CD14-positive monocyte (primary cell): ENCODE measurements at regions not wholly inside any gene's neighbourhood (a gene's known extent, or its start where the extent isn't known, plus 50 kb on each side); places are given as distances from the start of the nearest gene placed in this dataset.

Source experiments
- DNase-seq, 3 donors: peaks; one replicate each; pipeline ENCODE4 v3.0.0-alpha.2; 2011 to 2022
- H2AFZ ChIP-seq: 2 replicates; pipeline ENCODE4 v1.6.0; 2012; ENCODE audit warnings: mild to moderate bottlenecking, low read depth, low read length, inconsistent platforms; ENCODE audit not compliant: insufficient read depth, poor library complexity, severe bottlenecking
- H3K27ac ChIP-seq, 2 donors: 1 replicate in 1 of 2; 2 replicates in 1 of 2; pipeline ENCODE4 v1.5.1; 2012 to 2013; ENCODE audit warnings: low read length in 2 of 2, control low read depth in 1 of 2, inconsistent platforms in 1 of 2, low read depth in 1 of 2, mild to moderate bottlenecking in 1 of 2
- H3K27me3 ChIP-seq, 2 donors: one replicate each; pipeline versions ENCODE4 v1.6.0 to v1.6.1; 2011 to 2013; ENCODE audit warnings: low read length in 2 of 2; ENCODE audit not compliant: control insufficient read depth in 2 of 2, insufficient read depth in 2 of 2
- H3K36me3 ChIP-seq, 2 donors: replicated peaks in 1 of 2; 1 replicate in 1 of 2; 2 replicates in 1 of 2; pipeline versions ENCODE4 v1.5.1 to v1.6.1; 2012 to 2013; ENCODE audit warnings: low read length in 2 of 2, control low read depth in 1 of 2, inconsistent platforms in 1 of 2, mild to moderate bottlenecking in 1 of 2; ENCODE audit not compliant: insufficient read depth in 2 of 2, control insufficient read depth in 1 of 2
- H3K4me1 ChIP-seq, 2 donors: 1 replicate in 1 of 2; 2 replicates in 1 of 2; pipeline versions ENCODE4 v1.5.1 to v1.6.1; 2012 to 2013; ENCODE audit warnings: low read length in 2 of 2, control low read depth in 1 of 2, inconsistent platforms in 1 of 2, mild to moderate bottlenecking in 1 of 2, moderate library complexity in 1 of 2; ENCODE audit not compliant: insufficient read depth in 2 of 2, control insufficient read depth in 1 of 2
- H3K4me2 ChIP-seq: replicated peaks from 2 replicates; pipeline ENCODE3; 2012; ENCODE audit warnings: low read length, moderate library complexity, mild to moderate bottlenecking; ENCODE audit not compliant: poor library complexity, severe bottlenecking; ENCODE audit errors: extremely low read depth
- H3K4me3 ChIP-seq, 3 experiments: fragments of 200-600 bp in 1 of 3; sonication (generic) in 1 of 3; replicated peaks in 1 of 3; 1 replicate in 2 of 3; 2 replicates in 1 of 3; pipeline ENCODE4 v1.5.1; 2011 to 2013; ENCODE audit warnings: low read length in 3 of 3, mild to moderate bottlenecking in 3 of 3, control low read depth in 2 of 3, low read depth in 2 of 3, inconsistent platforms in 1 of 3, moderate library complexity in 1 of 3
- H3K79me2 ChIP-seq: 2 replicates; pipeline ENCODE4 v1.6.0; 2012; ENCODE audit warnings: mild to moderate bottlenecking, control low read depth, inconsistent platforms, low read length, moderate library complexity; ENCODE audit not compliant: insufficient read depth
- H3K9ac ChIP-seq: 2 replicates; pipeline ENCODE4 v1.6.0; 2017; ENCODE audit warnings: low read length, mild to moderate bottlenecking; ENCODE audit not compliant: insufficient read depth, poor library complexity, severe bottlenecking
- H3K9me3 ChIP-seq, 2 donors: replicated peaks in 1 of 2; 1 replicate in 1 of 2; 2 replicates in 1 of 2; pipeline versions ENCODE4 v1.5.1 to v1.6.1; 2012 to 2013; ENCODE audit warnings: low read length in 2 of 2, control low read depth in 1 of 2; ENCODE audit not compliant: control insufficient read depth in 1 of 2, insufficient read depth in 1 of 2
- H4K20me1 ChIP-seq: 2 replicates; pipeline ENCODE4 v1.6.0; 2012; ENCODE audit warnings: mild to moderate bottlenecking, low read length, control low read depth, moderate library complexity; ENCODE audit not compliant: insufficient read depth
- H3K27ac Mint-ChIP-seq, 7 donors: one replicate each; pipeline ENCODE4 v1.8.0; 2020; ENCODE audit warnings: mild to moderate bottlenecking in 7 of 7, mixed read lengths in 7 of 7, moderate library complexity in 6 of 7, inconsistent platforms in 2 of 7
- H3K27me3 Mint-ChIP-seq, 3 donors: one replicate each; pipeline ENCODE4 v1.8.0; 2021 to 2022; ENCODE audit warnings: low read depth in 3 of 3, mild to moderate bottlenecking in 3 of 3, mixed read lengths in 3 of 3, moderate library complexity in 3 of 3, inconsistent platforms in 1 of 3
- H3K36me3 Mint-ChIP-seq, 2 donors: one replicate each; pipeline ENCODE4 v1.8.0; 2020; ENCODE audit warnings: mixed read lengths in 2 of 2, inconsistent platforms in 1 of 2, mild to moderate bottlenecking in 1 of 2
- H3K4me1 Mint-ChIP-seq: one replicate; pipeline ENCODE4 v1.8.0; 2020; ENCODE audit warnings: mild to moderate bottlenecking, mixed read lengths
- H3K4me3 Mint-ChIP-seq, 2 donors: one replicate each; pipeline ENCODE4 v1.8.0; 2020; ENCODE audit warnings: mild to moderate bottlenecking in 2 of 2, mixed read lengths in 2 of 2, moderate library complexity in 1 of 2
- H3K9me3 Mint-ChIP-seq, 7 donors: one replicate each; pipeline ENCODE4 v1.8.0; 2020 to 2022; ENCODE audit warnings: mixed read lengths in 7 of 7, mild to moderate bottlenecking in 6 of 7, moderate library complexity in 6 of 7, inconsistent platforms in 2 of 7
- WGBS: methylation state at CpG from one replicate; pipeline ENCODE4 v1.1.5; 2013; ENCODE audit warnings: missing lambda C conversion rate; ENCODE audit not compliant: insufficient coverage; 5-methylcytosine and 5-hydroxymethylcytosine counted together
- intact Hi-C, 2 donors: fragments of 100-400 bp; cut with micrococcal nuclease; formaldehyde crosslinking; loops; one replicate each; pipeline versions ENCODE4 v1.15.0 to v1.15.1; 2023
- TF ChIP-seq, protein P1 (sequence below): fragments of 200-600 bp; IDR thresholded peaks from one replicate; pipeline ENCODE4 v1.8.0; 2022; ENCODE audit warnings: antibody characterized with exemption, mild to moderate bottlenecking

DNA sequence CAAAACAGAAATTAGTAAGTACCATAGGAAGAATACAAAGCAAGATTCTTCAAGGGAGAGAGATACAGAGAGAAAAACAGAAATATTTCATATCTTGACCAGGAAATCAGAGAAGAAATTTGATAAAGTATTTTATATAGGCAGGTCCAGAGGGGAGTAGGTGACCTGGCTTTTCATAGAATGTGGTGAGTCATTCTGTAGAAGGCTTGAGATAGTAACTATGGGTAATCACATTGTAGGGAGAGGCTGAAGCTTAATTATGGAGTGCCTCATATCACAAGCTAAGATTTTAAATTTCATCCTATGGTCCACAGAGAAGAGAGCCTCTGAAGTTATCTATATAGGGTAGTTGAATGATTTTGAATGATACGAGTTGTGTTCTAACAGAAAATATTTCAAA, 195.0 kb upstream of the CYRIA start:
- H3K9me3 ChIP-seq = peaks cover 0 to 4% of the 10 kb centered on the region in 2 donors
- peak in 2 of 3 donors; percentile 27 to 38 for DNase-seq
- peaks cover 1 to 3% of the 10 kb centered on the region in 2 donors for H3K36me3 Mint-ChIP-seq
- no peaks in the 10 kb centered on the region for H3K36me3 ChIP-seq
- H4K20me1 ChIP-seq = no peaks in the 10 kb centered on the region
- H3K4me3 Mint-ChIP-seq = no peak overlapping the region
- WGBS = no CpG with 5 or more reads among the region's 1 CpG
- no peak overlapping the region for H3K9ac ChIP-seq
- no peak overlapping the region for H3K4me3 ChIP-seq
- intact Hi-C loops = loop anchor here in 1 of 2 donors (5.0 kb wide), 1 partner anchor 233 kb away; no protein-coding TSS in a partner anchor
- no peak overlapping the region for H2AFZ ChIP-seq
- peaks cover 0 to 3% (median 0%) of the 10 kb centered on the region in 3 donors for H3K27me3 Mint-ChIP-seq
- peak overlapping the region in 6 of 7 donors; percentile 3 to 99 (median 98) for H3K27ac Mint-ChIP-seq
- no peaks in the 10 kb centered on the region for H3K79me2 ChIP-seq
- H3K4me1 Mint-ChIP-seq = peaks cover 27% of the 10 kb centered on the region
- H3K9me3 Mint-ChIP-seq = peaks cover 6 to 13% (median 10%) of the 10 kb centered on the region in 7 donors
- no peak overlapping the region for H3K4me2 ChIP-seq
- H3K4me1 ChIP-seq = peaks cover 22 to 23% of the 10 kb centered on the region in 2 donors
- peak overlapping the region in 1 of 2 donors; percentile 88 for H3K27ac ChIP-seq
- no peaks in the 10 kb centered on the region for H3K27me3 ChIP-seq
- TF ChIP-seq, protein P1, sequence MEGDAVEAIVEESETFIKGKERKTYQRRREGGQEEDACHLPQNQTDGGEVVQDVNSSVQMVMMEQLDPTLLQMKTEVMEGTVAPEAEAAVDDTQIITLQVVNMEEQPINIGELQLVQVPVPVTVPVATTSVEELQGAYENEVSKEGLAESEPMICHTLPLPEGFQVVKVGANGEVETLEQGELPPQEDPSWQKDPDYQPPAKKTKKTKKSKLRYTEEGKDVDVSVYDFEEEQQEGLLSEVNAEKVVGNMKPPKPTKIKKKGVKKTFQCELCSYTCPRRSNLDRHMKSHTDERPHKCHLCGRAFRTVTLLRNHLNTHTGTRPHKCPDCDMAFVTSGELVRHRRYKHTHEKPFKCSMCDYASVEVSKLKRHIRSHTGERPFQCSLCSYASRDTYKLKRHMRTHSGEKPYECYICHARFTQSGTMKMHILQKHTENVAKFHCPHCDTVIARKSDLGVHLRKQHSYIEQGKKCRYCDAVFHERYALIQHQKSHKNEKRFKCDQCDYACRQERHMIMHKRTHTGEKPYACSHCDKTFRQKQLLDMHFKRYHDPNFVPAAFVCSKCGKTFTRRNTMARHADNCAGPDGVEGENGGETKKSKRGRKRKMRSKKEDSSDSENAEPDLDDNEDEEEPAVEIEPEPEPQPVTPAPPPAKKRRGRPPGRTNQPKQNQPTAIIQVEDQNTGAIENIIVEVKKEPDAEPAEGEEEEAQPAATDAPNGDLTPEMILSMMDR = no peak

DNA sequence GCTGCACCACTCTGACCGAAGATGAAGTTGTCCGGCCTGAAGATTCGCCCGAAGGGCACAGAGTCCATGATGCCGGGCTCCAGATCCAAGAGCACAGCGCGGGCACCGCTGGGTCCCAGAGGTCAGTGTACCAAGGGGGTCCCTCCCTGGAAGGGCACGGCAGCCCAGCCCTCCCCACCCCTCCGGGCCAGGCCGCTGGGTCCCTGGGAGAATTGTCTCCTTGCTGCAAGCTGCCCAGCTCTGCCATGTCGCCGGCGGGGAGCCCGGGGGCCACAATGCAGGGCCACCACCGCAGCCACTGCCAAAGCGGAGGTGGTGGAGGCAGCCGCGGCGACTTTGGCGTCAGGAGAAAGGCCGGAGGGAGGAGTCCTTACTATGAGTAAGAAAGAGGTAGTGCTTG, 189.5 kb upstream of the CYRIA start:
- Histone ChIP-seq H3K4me2 (no peak overlapping the region), H3K27me3 (no peaks in the 10 kb centered on the region), H3K79me2 (no peaks in the 10 kb centered on the region), H3K9me3 (peaks cover 4% of the 10 kb centered on the region in 2 donors), H3K4me3 (no peak overlapping the region), H2AFZ (no peak overlapping the region), H3K4me1 (no peaks in the 10 kb centered on the region), H4K20me1 (no peaks in the 10 kb centered on the region), H3K27ac (no peak overlapping the region), H3K9ac (no peak overlapping the region), H3K36me3 (no peaks in the 10 kb centered on the region)
- TF ChIP-seq, protein P1 = no peak
- intact Hi-C loops = no loop called here
- H3K27ac Mint-ChIP-seq = no peak overlapping the region
- peaks cover 6 to 13% (median 10%) of the 10 kb centered on the region in 7 donors for H3K9me3 Mint-ChIP-seq
- WGBS = 95% methylated on average over 11 of the region's 22 CpGs
- H3K4me1 Mint-ChIP-seq = no peaks in the 10 kb centered on the region
- no peak overlapping the region for H3K4me3 Mint-ChIP-seq
- peaks cover 1 to 3% of the 10 kb centered on the region in 2 donors for H3K36me3 Mint-ChIP-seq
- H3K27me3 Mint-ChIP-seq = no peaks in the 10 kb centered on the region
- DNase-seq = no peak
